ENCODE measurements at regions not wholly inside any gene's neighbourhood (a gene's known extent, or its start where the extent isn't known, plus 50 kb on each side); places are given as distances from the start of the nearest gene placed in this dataset.

GRCh38 chr13:74978591-74978990, 503.4 kb downstream of the TBC1D4 start:
- no peak for TF ChIP-seq YY1 (IDR thresholded peaks at IDR 0.05; ENCODE audit: low read depth)
- 0 out of 2 replicates have a peak, but pooled peaks have one; percentile 33 for TF ChIP-seq CEBPB (IDR thresholded peaks at IDR 0.05)

GRCh38 chr13:74977498-74977897, 504.5 kb downstream of the TBC1D4 start:
- TF ChIP-seq YY1 (IDR thresholded peaks at IDR 0.05; ENCODE audit: low read depth), result no peak

GRCh38 chr13:74975111-74975510, 506.9 kb downstream of the TBC1D4 start:
- TF ChIP-seq RAD21 (IDR thresholded peaks at IDR 0.05; ENCODE audit: low read depth) (no peak), TAF1 (IDR thresholded peaks at IDR 0.05; ENCODE audit: low read depth) (no peak), TCF12 (IDR thresholded peaks at IDR 0.05; ENCODE audit: low read depth) (no peak), EGR1 (IDR thresholded peaks at IDR 0.05) (no peak), ZBTB7A (IDR thresholded peaks at IDR 0.05; ENCODE audit: low read depth) (no peak), CEBPB (IDR thresholded peaks at IDR 0.05) (no peak), NFIC (IDR thresholded peaks at IDR 0.05) (no peak), REST (IDR thresholded peaks at IDR 0.05; ENCODE audit: low read depth) (no peak), USF1 (IDR thresholded peaks at IDR 0.05) (no peak), YY1 (IDR thresholded peaks at IDR 0.05; ENCODE audit: low read depth) (no peak), FOXM1 (IDR thresholded peaks at IDR 0.05; ENCODE audit: borderline replicate concordance, low read depth) (no peak), CREB1 (IDR thresholded peaks at IDR 0.05; ENCODE audit: low read depth) (no peak), EP300 (IDR thresholded peaks at IDR 0.05; ENCODE audit: borderline replicate concordance) (no peak), MAX (IDR thresholded peaks at IDR 0.05) (no peak), TEAD4 (IDR thresholded peaks at IDR 0.05) (no peak)

GRCh38 chr13:74973935-74974879, 507.8 kb downstream of the TBC1D4 start:
- no peak for TF ChIP-seq CEBPB (IDR thresholded peaks at IDR 0.05)
- TF ChIP-seq YY1 (IDR thresholded peaks at IDR 0.05; ENCODE audit: low read depth), result no peak
- no peak for TF ChIP-seq ZBTB7A (IDR thresholded peaks at IDR 0.05; ENCODE audit: low read depth)
- no peak for TF ChIP-seq FOXM1 (IDR thresholded peaks at IDR 0.05; ENCODE audit: borderline replicate concordance, low read depth)
- no peak for TF ChIP-seq EP300 (IDR thresholded peaks at IDR 0.05; ENCODE audit: borderline replicate concordance)
- no peak for TF ChIP-seq CREB1 (IDR thresholded peaks at IDR 0.05; ENCODE audit: low read depth)
- no peak for TF ChIP-seq EGR1 (IDR thresholded peaks at IDR 0.05)
- no peak for TF ChIP-seq NFIC (IDR thresholded peaks at IDR 0.05)
- TF ChIP-seq MAX (IDR thresholded peaks at IDR 0.05), result no peak
- no peak for TF ChIP-seq REST (IDR thresholded peaks at IDR 0.05; ENCODE audit: low read depth)
- no peak for TF ChIP-seq TCF12 (IDR thresholded peaks at IDR 0.05; ENCODE audit: low read depth)
- no peak for TF ChIP-seq USF1 (IDR thresholded peaks at IDR 0.05)
- no peak for TF ChIP-seq TEAD4 (IDR thresholded peaks at IDR 0.05)
- TF ChIP-seq TAF1 (IDR thresholded peaks at IDR 0.05; ENCODE audit: low read depth), result no peak
- TF ChIP-seq RAD21 (IDR thresholded peaks at IDR 0.05; ENCODE audit: low read depth), result no peak

- TF ChIP-seq EGR1 (IDR thresholded peaks at IDR 0.05) (no peak), YY1 (IDR thresholded peaks at IDR 0.05; ENCODE audit: low read depth) (no peak), TCF12 (IDR thresholded peaks at IDR 0.05; ENCODE audit: low read depth) (no peak), TEAD4 (IDR thresholded peaks at IDR 0.05) (no peak), USF1 (IDR thresholded peaks at IDR 0.05) (no peak), REST (IDR thresholded peaks at IDR 0.05; ENCODE audit: low read depth) (no peak), CEBPB (IDR thresholded peaks at IDR 0.05) (no peak), TAF1 (IDR thresholded peaks at IDR 0.05; ENCODE audit: low read depth) (no peak), NFIC (IDR thresholded peaks at IDR 0.05) (no peak), FOXM1 (IDR thresholded peaks at IDR 0.05; ENCODE audit: borderline replicate concordance, low read depth) (no peak), RAD21 (IDR thresholded peaks at IDR 0.05; ENCODE audit: low read depth) (no peak), CREB1 (IDR thresholded peaks at IDR 0.05; ENCODE audit: low read depth) (no peak), EP300 (IDR thresholded peaks at IDR 0.05; ENCODE audit: borderline replicate concordance) (no peak), ZBTB7A (IDR thresholded peaks at IDR 0.05; ENCODE audit: low read depth) (no peak), MAX (IDR thresholded peaks at IDR 0.05) (no peak)
Observed at GRCh38 chr13:74969419-74969818, 512.5 kb downstream of the TBC1D4 start.

All from Ishikawa (cell line).